K562 (cell line): ENCODE measurements at regions not wholly inside any gene's neighbourhood (a gene's known extent, or its start where the extent isn't known, plus 50 kb on each side); places are given as distances from the start of the nearest gene placed in this dataset.

Experiments used
- ATAC-seq: fragments of 200-7000 bp; cut with Tn5 transposase; 3 replicates; pipeline ENCODE4 v1.9.1; 2020; ENCODE audit warnings: moderate library complexity
- BruUV-seq: library from RNA; stranded (reverse); fragments of 400-500 nt; replicated peaks from 2 replicates; lab custom pipeline; 2021; lab: Mats Ljungman, UMichigan
- CTCF ChIA-PET: fragments of 300-600 bp; formaldehyde crosslinking; extraction: SDS; loops from one replicate; lab custom pipeline; 2021; ENCODE audit warnings: low intra/inter-chr PET ratio; lab: Yijun Ruan, JAX
- POLR2A ChIA-PET: fragments of 300-600, 350-650 bp; sonication (Branson Sonifier 250); formaldehyde crosslinking; extraction: SDS; loops from one replicate; lab custom pipeline; 2021; ENCODE audit warnings: antibody characterized with exemption, inconsistent platforms; lab: Yijun Ruan, JAX
- DNase-seq, 4 experiments: peaks; one replicate each; pipeline versions ENCODE4 v3.0.0 to v3.0.0-alpha.2; 2011 to 2018; ENCODE audit warnings: low spot score in 3 of 4, mixed read lengths in 3 of 4; ENCODE audit errors: extremely low read depth in 1 of 4
- FAIRE-seq: peaks from 2 replicates; lab custom pipeline; 2011; peaks lifted over from hg19 to GRCh38; lab: Jason Lieb, UNC
- H2AFZ ChIP-seq: 2 replicates; pipeline ENCODE4 v1.6.0; 2011; ENCODE audit warnings: low read depth, low read length, control low read depth, inconsistent platforms
- H3K27ac ChIP-seq: fragments of 200-600 bp; 3 replicates; pipeline ENCODE4 v1.8.0; 2011; ENCODE audit warnings: low read depth, mild to moderate bottlenecking, control low read depth, inconsistent platforms, low read length, moderate library complexity, mixed read lengths; ENCODE audit errors: extremely low read depth
- H3K27me3 ChIP-seq, 2 experiments: fragments of 300-600 bp in 1 of 2; 2 replicates in 1 of 2; 3 replicates in 1 of 2; pipeline versions ENCODE4 v1.6.0 to v1.8.0; 2011; ENCODE audit warnings: inconsistent platforms in 2 of 2, low read length in 2 of 2, mild to moderate bottlenecking in 1 of 2, mixed read lengths in 1 of 2, moderate library complexity in 1 of 2; ENCODE audit not compliant: control insufficient read depth in 2 of 2, insufficient read depth in 2 of 2
- H3K36me3 ChIP-seq: fragments of 300-600 bp; 3 replicates; pipeline ENCODE4 v1.8.0; 2011; ENCODE audit warnings: mild to moderate bottlenecking, low read length, inconsistent platforms; ENCODE audit not compliant: control insufficient read depth, insufficient read depth
- H3K4me1 ChIP-seq, 2 experiments: fragments of 200-600 bp in 1 of 2; replicated peaks in 1 of 2; 2 replicates in 1 of 2; 3 replicates in 1 of 2; pipeline versions ENCODE4 v1.5.1 to v1.8.0; 2011; ENCODE audit warnings: inconsistent platforms in 2 of 2, low read length in 2 of 2, mild to moderate bottlenecking in 1 of 2, mixed read lengths in 1 of 2, moderate library complexity in 1 of 2; ENCODE audit not compliant: control insufficient read depth in 2 of 2, insufficient read depth in 2 of 2
- H3K4me2 ChIP-seq: 2 replicates; pipeline ENCODE4 v1.6.1; 2011; ENCODE audit warnings: low read length, control low read depth, inconsistent platforms, mixed read lengths; ENCODE audit not compliant: insufficient read depth
- H3K4me3 ChIP-seq: fragments of 200-600 bp; sonication (generic), shearing (Covaris generic); 2 replicates; pipeline ENCODE4 v1.5.1; 2016; ENCODE audit warnings: control low read depth, inconsistent platforms
- H3K79me2 ChIP-seq: fragments of 200-600 bp; 3 replicates; pipeline ENCODE4 v1.8.0; 2011; ENCODE audit warnings: low read length, inconsistent platforms; ENCODE audit not compliant: control insufficient read depth, insufficient read depth
- H3K9ac ChIP-seq, 2 experiments: 2 replicates each; pipeline versions ENCODE4 v1.6.0 to v1.6.1; 2011; ENCODE audit warnings: low read depth in 2 of 2, low read length in 2 of 2, control low read depth in 1 of 2, inconsistent platforms in 1 of 2, mild to moderate bottlenecking in 1 of 2, mixed read lengths in 1 of 2; ENCODE audit not compliant: insufficient read depth in 1 of 2
- H3K9me1 ChIP-seq: one replicate; pipeline ENCODE4 v1.6.0; 2011; ENCODE audit warnings: inconsistent platforms, mild to moderate bottlenecking, low read length, moderate library complexity; ENCODE audit not compliant: control insufficient read depth, insufficient read depth
- H3K9me3 ChIP-seq: replicated peaks from 2 replicates; pipeline ENCODE4 v1.5.1; 2011; ENCODE audit warnings: low read depth, low read length, inconsistent platforms; ENCODE audit not compliant: control insufficient read depth, insufficient read depth
- H4K20me1 ChIP-seq: replicated peaks from 2 replicates; pipeline ENCODE4 v1.6.1; 2011; ENCODE audit warnings: low read length, inconsistent platforms, mixed read lengths; ENCODE audit not compliant: control insufficient read depth, insufficient read depth
- CEBPZ ChIP-seq: fragments of 150-350 bp; IDR thresholded peaks from 2 replicates; pipeline ENCODE4 v1.6.1; 2014; ENCODE audit warnings: low read depth, mild to moderate bottlenecking, low read length, borderline replicate concordance
- EZH2 ChIP-seq: IDR thresholded peaks from 2 replicates; pipeline ENCODE4 v1.6.1; 2012; ENCODE audit warnings: low read depth, mild to moderate bottlenecking, inconsistent platforms, low read length, borderline replicate concordance
- MAFG ChIP-seq: fragments of 450-650 bp; conservative IDR thresholded peaks from 2 replicates; pipeline ENCODE4 v1.6.1; 2016; ENCODE audit warnings: missing genetic modification characterization, missing compliant biosample characterization
- NCOR1 ChIP-seq: fragments of 450-650 bp; IDR thresholded peaks from 2 replicates; pipeline ENCODE4 v1.6.1; 2016; ENCODE audit warnings: mild to moderate bottlenecking, moderate library complexity
- NR0B1 ChIP-seq: fragments of 450-650 bp; IDR thresholded peaks from one replicate; pipeline ENCODE4 v1.6.1; 2018; ENCODE audit warnings: mild to moderate bottlenecking, moderate library complexity; ENCODE audit not compliant: partially characterized antibody
- RFX1 ChIP-seq: fragments of 450-650 bp; IDR thresholded peaks from 2 replicates; pipeline ENCODE4 v1.6.1; 2016; ENCODE audit warnings: mild to moderate bottlenecking, moderate library complexity
- SRSF7 ChIP-seq: fragments of 200-400 bp; formaldehyde crosslinking; optimal IDR thresholded peaks from 2 replicates; pipeline ENCODE3; 2017; ENCODE audit warnings: mild to moderate bottlenecking, low read depth, low read length
- ZBTB9 ChIP-seq: fragments of 450-650 bp; formaldehyde crosslinking; IDR thresholded peaks from 2 replicates; pipeline ENCODE4 v1.4.0; 2020; ENCODE audit warnings: mild to moderate bottlenecking, moderate library complexity
- ZNF764 ChIP-seq: fragments of 250-450 bp; sonication (Bioruptor Pico); IDR thresholded peaks from 2 replicates; pipeline ENCODE4 v1.4.0; 2020; ENCODE audit warnings: low read depth, mild to moderate bottlenecking, moderate library complexity
- WGBS: fragments of 100-300 bp; shearing (Covaris generic); methylation state at CpG from one replicate; pipeline ENCODE4 v1.1.6; 2016; ENCODE audit warnings: low coverage, mixed read lengths; ENCODE audit not compliant: insufficient coverage; ENCODE audit errors: missing lambda C conversion rate; 5-methylcytosine and 5-hydroxymethylcytosine counted together
- in situ Hi-C: fragments of 300-500 bp; cut with MboI; formaldehyde crosslinking; loops from 4 replicates; pipeline ENCODE4 v1.15.0; 2018; ENCODE audit warnings: inconsistent platforms, mixed read lengths
- intact Hi-C: fragments of 100-400 bp; cut with micrococcal nuclease; formaldehyde crosslinking; loops from 2 replicates; pipeline ENCODE4 v1.14.2; 2022
- TF ChIP-seq, protein P1 (sequence below): fragments of 250-450 bp; sonication (Bioruptor Pico); IDR thresholded peaks from 2 replicates; pipeline ENCODE4 v1.8.0; 2022; ENCODE audit warnings: inconsistent platforms, mild to moderate bottlenecking, moderate library complexity, borderline replicate concordance
- TF ChIP-seq, protein P2 (sequence below): fragments of 450-650 bp; IDR thresholded peaks from 2 replicates; pipeline ENCODE4 v1.6.1; 2017; ENCODE audit warnings: mild to moderate bottlenecking, moderate library complexity

- DNase-seq (no peak), FAIRE-seq (no peak), ATAC-seq (no peak)
- 0 out of 2 replicates have a peak, but pooled peaks cover 3% of the 10 kb centered on the region for H4K20me1 ChIP-seq
- in situ Hi-C loops: no loop called here
- H3K4me2 ChIP-seq: no peak overlapping the region
- no peaks in the 10 kb centered on the region for H3K36me3 ChIP-seq
- H2AFZ ChIP-seq: no peak overlapping the region
- H3K27me3 ChIP-seq: no peaks in the 10 kb centered on the region
- H3K4me1 ChIP-seq: no peaks in the 10 kb centered on the region
- no peaks in the 10 kb centered on the region for H3K9me1 ChIP-seq
- 23% methylated on average over 5 of the region's 6 CpGs for WGBS
- no peak overlapping the region for H3K9ac ChIP-seq
- no peak overlapping the region for H3K27ac ChIP-seq
- CTCF ChIA-PET: interaction anchor here (0.6 kb wide), 1 partner anchor 1382 kb away, joined by 3 read pairs; no protein-coding TSS in a partner anchor
- intact Hi-C loops: loop anchor here (10.0 kb wide), 1 partner anchor 226 kb away; no protein-coding TSS in a partner anchor
- no peak overlapping the region for H3K4me3 ChIP-seq
- POLR2A ChIA-PET: no interaction called here
- no peaks in the 10 kb centered on the region for H3K79me2 ChIP-seq
- no TSS peak for BruUV-seq
- H3K9me3 ChIP-seq: no peaks in the 10 kb centered on the region
- TF ChIP-seq NR0B1 (no peak), CEBPZ (no peak), ZNF764 (CRISPR knock-in tag) (no peak), ZBTB9 (CRISPR knock-in tag) (no peak), NCOR1 (no peak), MAFG (no peak), SRSF7 (no peak), RFX1 (no peak), EZH2 (no peak)
- TF ChIP-seq, protein P1, sequence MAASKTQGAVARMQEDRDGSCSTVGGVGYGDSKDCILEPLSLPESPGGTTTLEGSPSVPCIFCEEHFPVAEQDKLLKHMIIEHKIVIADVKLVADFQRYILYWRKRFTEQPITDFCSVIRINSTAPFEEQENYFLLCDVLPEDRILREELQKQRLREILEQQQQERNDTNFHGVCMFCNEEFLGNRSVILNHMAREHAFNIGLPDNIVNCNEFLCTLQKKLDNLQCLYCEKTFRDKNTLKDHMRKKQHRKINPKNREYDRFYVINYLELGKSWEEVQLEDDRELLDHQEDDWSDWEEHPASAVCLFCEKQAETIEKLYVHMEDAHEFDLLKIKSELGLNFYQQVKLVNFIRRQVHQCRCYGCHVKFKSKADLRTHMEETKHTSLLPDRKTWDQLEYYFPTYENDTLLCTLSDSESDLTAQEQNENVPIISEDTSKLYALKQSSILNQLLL (CRISPR knock-in tag): no peak
- TF ChIP-seq, protein P2, sequence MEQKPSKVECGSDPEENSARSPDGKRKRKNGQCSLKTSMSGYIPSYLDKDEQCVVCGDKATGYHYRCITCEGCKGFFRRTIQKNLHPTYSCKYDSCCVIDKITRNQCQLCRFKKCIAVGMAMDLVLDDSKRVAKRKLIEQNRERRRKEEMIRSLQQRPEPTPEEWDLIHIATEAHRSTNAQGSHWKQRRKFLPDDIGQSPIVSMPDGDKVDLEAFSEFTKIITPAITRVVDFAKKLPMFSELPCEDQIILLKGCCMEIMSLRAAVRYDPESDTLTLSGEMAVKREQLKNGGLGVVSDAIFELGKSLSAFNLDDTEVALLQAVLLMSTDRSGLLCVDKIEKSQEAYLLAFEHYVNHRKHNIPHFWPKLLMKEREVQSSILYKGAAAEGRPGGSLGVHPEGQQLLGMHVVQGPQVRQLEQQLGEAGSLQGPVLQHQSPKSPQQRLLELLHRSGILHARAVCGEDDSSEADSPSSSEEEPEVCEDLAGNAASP: no peak
Observed at GRCh38 chr18:2108591-2108990, 462.7 kb downstream of the METTL4 start.
